ENCODE measurements at regions not wholly inside any gene's neighbourhood (a gene's known extent, or its start where the extent isn't known, plus 50 kb on each side); places are given as distances from the start of the nearest gene placed in this dataset.

- no peak for TF ChIP-seq CTCF (IDR thresholded peaks at IDR 0.05; ENCODE audit: extremely low read depth, missing control alignments)
- no peak for DNase-seq (ENCODE audit: low spot score)
Observed at GRCh38 chr4:14812101-14812500, 190.2 kb upstream of the CPEB2 start.

GRCh38 chr4:14816623-14817261 is 185.5 kb upstream of the CPEB2 start:
- DNase-seq (ENCODE audit: low spot score) = no peak
- TF ChIP-seq CTCF (IDR thresholded peaks at IDR 0.05; ENCODE audit: extremely low read depth, missing control alignments) = no peak

- no peak for TF ChIP-seq CTCF (IDR thresholded peaks at IDR 0.05; ENCODE audit: extremely low read depth, missing control alignments)
- DNase-seq (ENCODE audit: low spot score) = no peak
Observed at GRCh38 chr4:14824189-14824588, 178.1 kb upstream of the CPEB2 start.

GRCh38 chr4:14827111-14827510 is 175.2 kb upstream of the CPEB2 start:
- TF ChIP-seq CTCF (IDR thresholded peaks at IDR 0.05; ENCODE audit: extremely low read depth, missing control alignments) = no peak

GRCh38 chr4:14829795-14830194 is 172.5 kb upstream of the CPEB2 start:
- no peak for DNase-seq (ENCODE audit: low spot score)
- no peak for TF ChIP-seq CTCF (IDR thresholded peaks at IDR 0.05; ENCODE audit: extremely low read depth, missing control alignments)

More at GRCh38 chr4:14827111-14827510, 175.2 kb upstream of the CPEB2 start:
- no peak for DNase-seq (ENCODE audit: low spot score)

GRCh38 chr4:14831416-14831815 is 170.9 kb upstream of the CPEB2 start:
- DNase-seq (ENCODE audit: low spot score) = no peak
- no peak for TF ChIP-seq CTCF (IDR thresholded peaks at IDR 0.05; ENCODE audit: extremely low read depth, missing control alignments)

- no peak for TF ChIP-seq CTCF (IDR thresholded peaks at IDR 0.05; ENCODE audit: extremely low read depth, missing control alignments)
Observed at GRCh38 chr4:14833053-14833452, 169.2 kb upstream of the CPEB2 start.

More at GRCh38 chr4:14833053-14833452, 169.2 kb upstream of the CPEB2 start:
- DNase-seq (ENCODE audit: low spot score) = no peak

Data from GM20000 (cell line).